NB4 (cell line): ENCODE measurements at regions not wholly inside any gene's neighbourhood (a gene's known extent, or its start where the extent isn't known, plus 50 kb on each side); places are given as distances from the start of the nearest gene placed in this dataset.

Source experiments
- POLR2A ChIP-seq: IDR thresholded peaks from 2 replicates; pipeline ENCODE4 v1.6.1; 2011; ENCODE audit warnings: mild to moderate bottlenecking; ENCODE audit not compliant: insufficient read length; ENCODE audit errors: extremely low read depth
- TF ChIP-seq, protein P1 (sequence below): IDR thresholded peaks from one replicate; pipeline ENCODE4 v1.5.1; 2012; ENCODE audit warnings: low read depth, low read length

DNA sequence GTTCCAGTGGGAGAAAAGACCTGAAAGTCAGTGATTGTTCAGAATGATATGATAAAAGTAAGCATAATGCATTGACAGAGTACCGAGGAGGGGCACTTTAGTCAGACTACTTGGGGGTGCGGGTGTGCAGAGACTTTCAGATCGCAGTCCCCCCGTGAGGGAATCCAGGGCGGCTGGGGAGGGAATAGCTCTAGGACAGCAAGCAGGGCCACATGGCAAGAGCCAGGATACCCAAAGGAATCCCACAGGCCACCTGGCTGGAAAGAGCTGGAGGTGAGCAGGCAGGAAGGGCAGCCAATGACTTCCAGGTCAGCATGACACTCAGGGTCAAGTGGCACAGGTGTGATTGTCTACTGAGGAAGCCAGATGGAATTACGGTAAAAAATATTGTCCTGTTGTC is 157.5 kb downstream of the CYP26B1 start:
- TF ChIP-seq, protein P1, sequence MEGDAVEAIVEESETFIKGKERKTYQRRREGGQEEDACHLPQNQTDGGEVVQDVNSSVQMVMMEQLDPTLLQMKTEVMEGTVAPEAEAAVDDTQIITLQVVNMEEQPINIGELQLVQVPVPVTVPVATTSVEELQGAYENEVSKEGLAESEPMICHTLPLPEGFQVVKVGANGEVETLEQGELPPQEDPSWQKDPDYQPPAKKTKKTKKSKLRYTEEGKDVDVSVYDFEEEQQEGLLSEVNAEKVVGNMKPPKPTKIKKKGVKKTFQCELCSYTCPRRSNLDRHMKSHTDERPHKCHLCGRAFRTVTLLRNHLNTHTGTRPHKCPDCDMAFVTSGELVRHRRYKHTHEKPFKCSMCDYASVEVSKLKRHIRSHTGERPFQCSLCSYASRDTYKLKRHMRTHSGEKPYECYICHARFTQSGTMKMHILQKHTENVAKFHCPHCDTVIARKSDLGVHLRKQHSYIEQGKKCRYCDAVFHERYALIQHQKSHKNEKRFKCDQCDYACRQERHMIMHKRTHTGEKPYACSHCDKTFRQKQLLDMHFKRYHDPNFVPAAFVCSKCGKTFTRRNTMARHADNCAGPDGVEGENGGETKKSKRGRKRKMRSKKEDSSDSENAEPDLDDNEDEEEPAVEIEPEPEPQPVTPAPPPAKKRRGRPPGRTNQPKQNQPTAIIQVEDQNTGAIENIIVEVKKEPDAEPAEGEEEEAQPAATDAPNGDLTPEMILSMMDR, result no peak
- TF ChIP-seq POLR2A, result no peak
